ENCODE measurements at regions not wholly inside any gene's neighbourhood (a gene's known extent, or its start where the extent isn't known, plus 50 kb on each side); places are given as distances from the start of the nearest gene placed in this dataset.
"Not testable (repeated sequence)": the region's sequence is repeated elsewhere in the genome, so short reads cannot be mapped to it uniquely, and the experiment has no call there.

DNA sequence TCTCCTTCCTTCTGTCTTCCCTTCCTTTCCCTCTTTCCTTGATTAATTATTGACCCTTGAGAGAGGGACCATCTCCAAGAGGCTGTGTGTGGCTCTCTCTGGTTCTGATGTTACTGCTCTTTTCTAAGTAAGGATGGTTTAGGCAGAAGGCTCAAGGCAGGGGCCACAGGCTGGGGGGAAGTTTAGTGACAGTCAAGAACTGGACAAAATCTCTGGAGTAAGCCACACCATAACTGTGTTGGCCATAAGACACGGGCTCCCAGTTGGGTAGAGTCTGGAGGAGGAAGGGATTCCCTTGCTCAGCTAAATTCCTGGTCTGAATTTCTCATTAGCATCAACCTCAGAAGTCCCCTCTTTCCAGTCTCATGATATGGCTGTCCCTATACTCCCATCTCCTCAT lies 74.7 kb downstream of the BUD13 start:
- no peak for DNase-seq (ENCODE audit: low spot score)

DNA sequence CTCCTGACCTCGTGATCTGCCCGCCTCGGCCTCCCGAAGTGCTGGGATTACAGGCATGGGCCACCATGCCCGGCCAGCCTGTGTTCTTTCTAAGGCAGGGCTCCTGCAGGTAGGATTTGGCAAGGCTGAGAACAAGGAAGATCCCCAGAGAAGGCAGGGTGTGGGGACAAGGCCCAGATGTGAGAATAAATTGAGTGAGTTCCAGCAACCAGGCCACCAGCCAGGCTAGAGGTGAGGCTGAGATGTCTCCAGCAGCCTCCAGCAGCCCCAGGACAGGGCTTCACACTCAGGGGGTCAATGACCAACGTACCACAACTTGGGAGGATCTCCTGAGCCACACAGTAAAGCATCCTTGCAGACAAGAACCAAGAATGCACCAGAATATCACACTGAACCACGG lies 75.1 kb downstream of the BUD13 start:
- DNase-seq (ENCODE audit: low spot score): no peak

- DNase-seq (ENCODE audit: low spot score): no peak
These were observed 75.8 kb downstream of the BUD13 start for GRCh38 chr11:116697011-116697410.

DNA sequence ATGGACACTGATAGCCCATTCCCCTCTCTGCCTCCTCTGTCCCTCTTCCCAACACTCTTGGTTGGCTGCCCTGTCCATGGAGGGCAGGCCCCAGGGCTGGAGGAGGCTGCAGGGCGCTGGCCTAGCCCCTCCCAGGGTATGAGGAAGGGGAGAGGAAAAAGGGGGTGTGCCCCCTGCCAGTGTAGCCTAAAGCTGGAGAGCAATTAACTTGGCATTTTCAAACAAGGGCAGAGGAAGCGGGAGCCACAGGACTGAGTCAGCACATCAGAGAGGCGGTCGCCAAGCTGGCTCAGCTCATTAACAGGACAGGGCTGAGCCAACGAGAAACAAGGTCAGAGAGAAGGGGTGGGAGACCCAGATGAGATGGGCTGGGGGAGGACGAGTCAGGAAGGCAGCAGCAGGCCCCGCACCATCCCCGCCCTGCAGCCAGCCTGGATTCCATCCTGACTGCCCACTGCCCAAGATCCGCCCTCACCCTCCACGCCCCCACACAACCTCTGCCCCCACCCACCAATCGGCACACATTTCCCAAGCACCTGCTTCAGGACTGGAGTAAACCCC lies 76.3 kb downstream of the BUD13 start:
- no peak for DNase-seq (ENCODE audit: low spot score)

DNA sequence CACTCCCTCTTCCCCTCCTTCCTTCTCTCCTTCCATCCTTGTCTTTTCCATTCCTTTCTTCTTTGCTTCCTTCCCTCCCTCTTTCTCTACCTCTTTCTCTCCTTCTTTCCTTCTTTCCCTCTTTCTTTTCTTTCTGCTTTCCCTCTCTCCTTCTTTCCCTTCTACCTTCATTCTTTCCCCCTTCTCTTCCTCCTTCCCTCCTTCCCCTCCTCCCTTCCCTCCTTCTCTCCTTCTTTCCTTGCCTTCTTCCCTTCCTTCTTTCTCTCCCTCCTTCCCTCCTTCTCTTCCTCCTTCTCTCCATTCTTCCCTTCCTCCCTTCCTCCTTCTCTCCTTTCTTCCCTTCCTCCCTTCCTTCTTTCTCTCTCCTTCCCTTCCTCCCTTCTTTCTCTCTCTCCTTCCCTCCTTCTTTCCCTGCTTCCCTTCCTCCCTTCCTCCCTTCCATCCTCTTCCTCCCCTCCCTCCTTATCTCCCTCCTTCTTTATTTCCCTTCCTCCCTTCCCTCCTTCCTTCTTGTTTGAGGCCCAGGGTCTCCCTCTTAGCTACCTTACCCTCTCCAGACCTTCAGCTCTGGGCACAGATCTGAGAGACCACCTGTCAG lies 77.0 kb downstream of the BUD13 start:
- no peak for DNase-seq (ENCODE audit: low spot score)

GRCh38 chr11:116694815-116695590 lies 77.8 kb downstream of the BUD13 start:
- DNase-seq (ENCODE audit: low spot score): no peak

GRCh38 chr11:116694349-116694725 lies 78.5 kb downstream of the BUD13 start:
- no peak for DNase-seq (ENCODE audit: low spot score)

DNA sequence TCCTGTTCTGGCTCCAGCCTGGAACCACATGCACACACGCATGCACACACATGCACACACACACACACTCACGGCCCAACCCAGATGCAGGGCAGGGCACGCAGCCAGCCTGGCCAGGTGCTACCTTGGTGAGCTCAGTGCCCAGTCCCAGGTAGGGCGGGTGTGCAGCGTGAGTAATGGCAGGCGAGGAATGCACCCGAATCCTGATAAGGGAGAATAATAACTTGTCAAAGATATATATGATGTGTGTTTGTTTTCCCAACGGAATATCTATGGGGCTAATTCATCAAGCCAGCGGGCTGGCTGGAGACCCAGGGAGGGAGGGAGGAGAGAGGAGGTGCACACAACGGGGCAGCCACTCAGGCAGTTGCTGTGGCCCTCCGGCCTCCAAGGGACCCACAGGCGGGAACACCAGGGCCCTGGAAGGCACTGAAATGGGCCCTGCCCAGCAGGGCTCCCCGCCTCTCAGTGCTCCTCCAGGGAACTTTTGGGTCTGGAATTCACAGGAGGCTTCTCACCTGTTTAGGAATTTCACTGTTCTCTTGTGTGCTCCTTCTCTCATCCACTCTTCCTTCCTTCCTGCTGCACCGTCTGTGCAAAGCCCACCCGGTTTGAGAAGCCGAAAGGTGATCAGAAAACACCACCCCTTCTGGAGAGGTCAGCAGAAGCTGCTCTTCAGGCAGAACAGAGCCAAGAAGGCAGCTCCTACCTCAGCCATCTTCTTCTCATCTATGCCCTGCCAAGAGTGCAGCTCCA lies 79.0 kb downstream of the BUD13 start:
- DNase-seq (ENCODE audit: low spot score): peak; percentile 2

- peak; percentile 1 for DNase-seq (ENCODE audit: low spot score)
These were observed 79.7 kb downstream of the BUD13 start for GRCh38 chr11:116693102-116693570.

- DNase-seq (ENCODE audit: low spot score): peak; percentile 3
These were observed 80.3 kb downstream of the BUD13 start for GRCh38 chr11:116692318-116693101.

DNA sequence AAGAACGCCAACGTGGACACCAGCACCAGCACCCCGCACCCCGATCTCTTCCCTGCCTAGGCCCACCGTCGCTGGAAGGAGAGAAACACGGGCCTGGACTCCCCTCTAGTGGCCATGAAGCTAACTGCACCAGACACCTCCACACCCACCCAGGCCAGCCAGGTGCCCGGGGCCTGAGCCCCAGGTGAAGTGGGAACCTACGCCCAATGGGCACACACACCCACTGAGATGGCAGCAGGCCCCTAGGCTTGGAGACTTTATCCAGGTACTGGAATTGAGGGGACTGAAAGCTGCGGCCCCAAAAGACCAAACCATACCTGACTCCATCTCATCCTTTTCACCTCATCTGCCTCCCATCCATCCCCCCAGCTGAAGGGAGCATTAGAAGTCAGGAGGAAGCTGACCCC lies 81.0 kb downstream of the BUD13 start:
- DNase-seq (ENCODE audit: low spot score): peak; percentile 85

DNA sequence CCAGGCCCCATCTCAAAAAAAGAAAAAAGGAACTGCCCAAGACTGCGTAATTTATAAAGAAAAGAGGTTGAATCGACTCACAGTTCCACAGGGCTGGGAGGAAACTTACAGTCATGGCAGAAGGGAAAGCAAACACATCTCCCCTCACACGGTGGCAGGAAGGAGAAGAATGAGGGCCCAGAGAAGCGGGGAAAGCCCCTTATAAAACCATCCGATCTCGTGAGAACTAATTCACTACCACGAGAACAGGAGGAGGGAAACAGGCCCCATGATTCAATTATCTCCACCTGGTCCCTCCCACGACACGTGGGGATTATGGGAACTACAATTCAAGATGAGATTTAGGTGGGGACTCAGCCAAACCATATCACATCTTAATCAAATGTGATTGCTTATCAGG lies 82.2 kb downstream of the BUD13 start:
- DNase-seq (ENCODE audit: low spot score): no peak

DNA sequence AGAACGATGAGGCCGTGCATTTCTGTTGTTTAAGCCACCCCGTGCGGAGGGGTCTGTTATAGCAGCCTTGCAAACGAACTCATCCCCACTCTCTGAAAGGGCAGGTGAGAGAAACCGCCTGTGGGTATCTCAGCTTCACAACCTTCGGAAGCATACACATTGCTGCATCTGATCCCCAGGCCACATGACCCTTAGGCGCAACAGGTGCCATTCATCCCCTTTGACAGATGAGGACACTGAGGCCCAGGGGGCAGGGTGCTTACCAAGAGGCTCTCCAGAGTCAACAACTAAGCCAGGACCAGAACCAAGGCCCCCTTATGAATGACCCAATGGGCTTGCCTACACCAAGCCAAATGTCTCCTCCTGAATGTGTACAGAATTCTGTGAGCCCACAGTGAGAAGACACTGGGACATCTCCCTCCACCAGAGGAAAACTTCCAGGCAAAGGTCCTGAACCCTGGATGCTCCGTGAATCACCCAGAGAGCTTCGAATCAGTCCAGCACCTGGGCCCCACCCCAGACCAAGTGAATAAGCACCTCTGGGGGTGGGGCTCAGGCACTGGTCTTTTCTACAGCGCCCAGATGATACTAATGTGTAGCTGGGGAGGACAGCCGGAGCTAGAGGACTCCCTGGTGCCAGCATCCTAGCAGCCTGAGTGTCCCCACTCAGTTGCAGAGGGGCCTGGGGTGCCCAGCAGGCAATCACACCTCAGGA lies 83.2 kb downstream of the BUD13 start:
- no peak for DNase-seq (ENCODE audit: low spot score)

DNA sequence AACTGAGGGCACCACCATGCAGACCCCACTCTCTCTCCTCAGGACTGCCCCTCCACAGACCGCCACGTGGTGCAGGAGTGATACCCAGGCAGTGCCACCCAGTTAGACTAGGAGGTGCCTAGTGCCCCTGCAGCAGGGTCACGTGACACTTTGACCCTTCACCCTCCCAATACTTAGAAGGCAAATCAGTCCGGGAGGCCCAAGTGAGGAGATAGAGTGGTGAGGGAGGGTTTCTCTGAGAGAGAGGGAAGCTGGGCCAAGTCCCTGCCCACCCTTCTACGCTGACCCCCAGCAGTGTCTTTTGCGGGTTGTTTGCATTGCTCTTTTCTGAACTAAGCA lies 84.6 kb downstream of the BUD13 start:
- DNase-seq (ENCODE audit: low spot score): peak; percentile 1

- peak; percentile 4 for DNase-seq (ENCODE audit: low spot score)
These were observed 85.2 kb downstream of the BUD13 start for GRCh38 chr11:116687458-116688201.

GRCh38 chr11:116686866-116687265 lies 85.9 kb downstream of the BUD13 start:
- DNase-seq (ENCODE audit: low spot score): no peak

DNA sequence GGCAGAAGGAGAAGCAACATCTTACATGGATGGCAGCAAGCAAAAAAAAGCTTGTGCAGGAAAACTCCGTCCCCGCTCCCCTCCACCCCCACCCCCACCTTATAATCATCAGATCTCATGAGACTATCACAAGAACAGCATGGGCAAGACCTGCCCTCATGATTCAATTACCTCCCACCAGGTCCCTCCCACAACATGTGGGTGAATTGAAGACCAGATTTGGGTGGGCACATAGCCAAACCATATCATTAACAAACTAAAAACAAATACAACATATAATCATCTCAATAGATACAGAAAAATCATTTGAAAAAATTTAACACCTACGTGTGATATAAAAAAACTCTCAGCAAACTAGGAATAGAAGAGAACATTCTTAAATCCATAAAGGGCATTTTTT lies 88.8 kb downstream of the BUD13 start:
- no peak for DNase-seq (ENCODE audit: low spot score)

- no peak for DNase-seq (ENCODE audit: low spot score)
These were observed 92.2 kb downstream of the BUD13 start for GRCh38 chr11:116680349-116681125.

- DNase-seq (ENCODE audit: low spot score): no peak
These were observed 93.9 kb downstream of the BUD13 start for GRCh38 chr11:116678887-116679286.

DNA sequence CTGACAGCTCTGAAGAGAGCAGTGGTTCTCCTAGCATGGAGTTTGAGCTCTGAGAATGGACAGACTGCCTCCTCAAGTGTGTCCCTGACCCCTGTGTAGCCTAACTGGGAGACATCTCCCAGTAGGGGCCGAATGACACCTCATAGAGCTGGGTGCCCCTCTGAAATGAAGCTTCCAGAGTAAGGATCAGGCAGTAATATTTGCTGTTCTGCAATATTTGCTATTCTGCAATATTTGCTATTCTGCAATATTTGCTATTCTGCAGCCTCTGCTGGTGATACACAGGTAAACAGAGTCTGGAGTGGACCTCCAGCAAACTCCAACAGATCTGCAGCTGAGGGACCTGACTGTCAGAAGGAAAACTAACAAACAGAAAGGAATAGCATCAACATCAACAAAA lies 105.5 kb downstream of the BUD13 start:
- not testable (repeated sequence) for DNase-seq (ENCODE audit: low spot score)

Data from GM03348 (cell line).